Activated B cell treated with CpG ODN at 0.5 μM for 24 hours (primary cell): ENCODE measurements at regions not wholly inside any gene's neighbourhood (a gene's known extent, or its start where the extent isn't known, plus 50 kb on each side); places are given as distances from the start of the nearest gene placed in this dataset.

ENCODE experiments used
- ATAC-seq: fragments of 200-7000 bp; cut with Tn5 transposase; one replicate; pipeline ENCODE4 v1.10.0; 2021; ENCODE audit warnings: low read depth, mild to moderate bottlenecking, moderate library complexity
- CTCF ChIA-PET: fragments of 350-600 bp; sonication (Branson Sonifier 250); formaldehyde crosslinking; loops from one replicate; lab custom pipeline; 2021; ENCODE audit warnings: antibody characterized with exemption; lab: Charles Lee
- POLR2A ChIA-PET: fragments of 350-600 bp; sonication (Branson Sonifier 250); formaldehyde crosslinking; loops from one replicate; lab custom pipeline; 2021; ENCODE audit warnings: antibody characterized with exemption; lab: Charles Lee
- DNase-seq: peaks from one replicate; pipeline ENCODE4 v3.0.0; 2022
- H3K27ac Mint-ChIP-seq: one replicate; pipeline ENCODE4 v1.8.0; 2020; ENCODE audit warnings: mixed read lengths
- H3K27me3 Mint-ChIP-seq: one replicate; pipeline ENCODE4 v1.8.0; 2021; ENCODE audit warnings: mixed read lengths
- H3K36me3 Mint-ChIP-seq: one replicate; pipeline ENCODE4 v1.8.0; 2021; ENCODE audit warnings: low read depth, mixed read lengths
- H3K4me1 Mint-ChIP-seq: one replicate; pipeline ENCODE4 v1.8.0; 2021; ENCODE audit warnings: mixed read lengths
- H3K4me3 Mint-ChIP-seq: one replicate; pipeline ENCODE4 v1.8.0; 2020; ENCODE audit warnings: mild to moderate bottlenecking, mixed read lengths
- H3K9me3 Mint-ChIP-seq: one replicate; pipeline ENCODE4 v1.8.0; 2020; ENCODE audit warnings: mixed read lengths
- intact Hi-C: fragments of 100-400 bp; cut with micrococcal nuclease; formaldehyde crosslinking; loops from one replicate; pipeline ENCODE4 v1.15.1; 2024
- TF ChIP-seq, protein P1 (sequence below): fragments of 200-600 bp; IDR thresholded peaks from one replicate; pipeline ENCODE4 v1.8.0; 2022; ENCODE audit warnings: antibody characterized with exemption, mild to moderate bottlenecking

DNA sequence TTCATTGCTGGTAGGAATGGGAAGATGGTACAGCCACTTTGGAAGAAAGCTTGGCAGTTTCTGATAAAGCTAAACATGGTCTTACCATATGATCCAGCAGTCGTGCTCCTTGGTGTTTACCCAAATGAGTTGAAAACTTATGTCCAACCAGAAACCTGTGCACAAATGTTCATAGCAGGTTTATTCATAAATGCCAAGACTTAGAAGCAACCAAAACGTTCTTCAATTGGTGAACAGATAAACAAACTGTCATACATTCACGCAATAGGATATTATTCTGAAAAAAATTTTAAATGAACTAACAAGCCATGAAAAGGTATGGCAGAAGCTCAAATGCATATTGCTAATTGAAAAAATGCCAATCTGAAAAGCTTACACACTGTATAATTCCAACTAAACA is 117.1 kb downstream of the LINC00237 start:
- TF ChIP-seq, protein P1, sequence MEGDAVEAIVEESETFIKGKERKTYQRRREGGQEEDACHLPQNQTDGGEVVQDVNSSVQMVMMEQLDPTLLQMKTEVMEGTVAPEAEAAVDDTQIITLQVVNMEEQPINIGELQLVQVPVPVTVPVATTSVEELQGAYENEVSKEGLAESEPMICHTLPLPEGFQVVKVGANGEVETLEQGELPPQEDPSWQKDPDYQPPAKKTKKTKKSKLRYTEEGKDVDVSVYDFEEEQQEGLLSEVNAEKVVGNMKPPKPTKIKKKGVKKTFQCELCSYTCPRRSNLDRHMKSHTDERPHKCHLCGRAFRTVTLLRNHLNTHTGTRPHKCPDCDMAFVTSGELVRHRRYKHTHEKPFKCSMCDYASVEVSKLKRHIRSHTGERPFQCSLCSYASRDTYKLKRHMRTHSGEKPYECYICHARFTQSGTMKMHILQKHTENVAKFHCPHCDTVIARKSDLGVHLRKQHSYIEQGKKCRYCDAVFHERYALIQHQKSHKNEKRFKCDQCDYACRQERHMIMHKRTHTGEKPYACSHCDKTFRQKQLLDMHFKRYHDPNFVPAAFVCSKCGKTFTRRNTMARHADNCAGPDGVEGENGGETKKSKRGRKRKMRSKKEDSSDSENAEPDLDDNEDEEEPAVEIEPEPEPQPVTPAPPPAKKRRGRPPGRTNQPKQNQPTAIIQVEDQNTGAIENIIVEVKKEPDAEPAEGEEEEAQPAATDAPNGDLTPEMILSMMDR, result no peak
- no peaks in the 10 kb centered on the region for H3K36me3 Mint-ChIP-seq
- H3K4me3 Mint-ChIP-seq, result no peak overlapping the region
- DNase-seq, result no peak
- no peak for ATAC-seq
- no peaks in the 10 kb centered on the region for H3K9me3 Mint-ChIP-seq
- CTCF ChIA-PET, result no interaction called here
- no peaks in the 10 kb centered on the region for H3K4me1 Mint-ChIP-seq
- POLR2A ChIA-PET, result no interaction called here
- no peak overlapping the region for H3K27ac Mint-ChIP-seq
- H3K27me3 Mint-ChIP-seq, result peaks cover 8% of the 10 kb centered on the region
- intact Hi-C loops, result no loop called here

DNA sequence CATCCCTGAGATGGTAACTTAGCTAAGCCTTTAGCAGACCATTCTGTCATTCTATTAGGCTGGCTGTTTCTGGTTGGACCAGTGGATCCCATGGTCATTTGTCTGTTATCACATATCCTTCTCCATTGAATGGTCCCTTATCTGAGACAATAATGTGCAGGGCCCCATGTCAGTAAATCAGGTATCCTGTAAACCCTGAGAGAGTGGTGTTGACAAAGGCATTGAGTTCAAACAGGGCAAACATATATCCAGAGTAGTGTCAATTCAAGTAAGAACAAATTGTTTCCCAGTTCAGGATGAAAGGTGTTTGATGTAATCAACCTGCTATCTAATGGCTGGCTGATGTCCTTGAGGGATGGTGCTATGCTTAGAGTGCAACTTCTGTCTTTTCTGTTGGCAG is 126.2 kb downstream of the LINC00237 start:
- TF ChIP-seq, protein P1, result no peak
- Mint-ChIP-seq H3K4me3 (no peak overlapping the region), H3K36me3 (no peaks in the 10 kb centered on the region), H3K4me1 (no peaks in the 10 kb centered on the region), H3K27me3 (peaks cover 3% of the 10 kb centered on the region), H3K9me3 (peaks cover 9% of the 10 kb centered on the region), H3K27ac (no peak overlapping the region)
- ATAC-seq (no peak), DNase-seq (no peak)
- intact Hi-C loops, result no loop called here
- CTCF ChIA-PET, result no interaction called here
- POLR2A ChIA-PET, result no interaction called here

DNA sequence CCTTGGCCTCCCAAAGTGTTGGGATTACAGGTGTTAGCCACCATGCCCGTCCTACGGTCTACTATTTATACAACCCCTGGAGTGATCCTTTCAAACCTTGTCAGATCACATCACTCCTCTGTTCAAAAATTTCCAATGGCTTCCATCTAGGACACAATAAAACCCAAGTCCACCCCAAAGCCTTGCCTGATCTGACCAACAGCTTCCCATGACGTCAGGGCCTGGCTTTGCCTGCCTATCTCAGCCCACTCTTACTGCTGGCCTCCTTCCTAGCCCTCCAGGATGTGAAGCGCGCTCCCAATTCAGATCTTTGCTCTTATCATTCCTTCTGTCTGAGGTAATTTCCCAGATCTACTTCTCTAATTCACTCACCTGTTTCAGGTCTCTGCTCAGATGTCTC is 128.4 kb downstream of the LINC00237 start:
- ATAC-seq (no peak), DNase-seq (no peak)
- H3K27ac Mint-ChIP-seq, result no peak overlapping the region
- CTCF ChIA-PET, result no interaction called here
- H3K4me1 Mint-ChIP-seq, result no peaks in the 10 kb centered on the region
- peaks cover 3% of the 10 kb centered on the region for H3K27me3 Mint-ChIP-seq
- no peak overlapping the region for H3K4me3 Mint-ChIP-seq
- peaks cover 9% of the 10 kb centered on the region for H3K9me3 Mint-ChIP-seq
- intact Hi-C loops, result no loop called here
- TF ChIP-seq, protein P1, result no peak
- H3K36me3 Mint-ChIP-seq, result no peaks in the 10 kb centered on the region
- POLR2A ChIA-PET, result no interaction called here

DNA sequence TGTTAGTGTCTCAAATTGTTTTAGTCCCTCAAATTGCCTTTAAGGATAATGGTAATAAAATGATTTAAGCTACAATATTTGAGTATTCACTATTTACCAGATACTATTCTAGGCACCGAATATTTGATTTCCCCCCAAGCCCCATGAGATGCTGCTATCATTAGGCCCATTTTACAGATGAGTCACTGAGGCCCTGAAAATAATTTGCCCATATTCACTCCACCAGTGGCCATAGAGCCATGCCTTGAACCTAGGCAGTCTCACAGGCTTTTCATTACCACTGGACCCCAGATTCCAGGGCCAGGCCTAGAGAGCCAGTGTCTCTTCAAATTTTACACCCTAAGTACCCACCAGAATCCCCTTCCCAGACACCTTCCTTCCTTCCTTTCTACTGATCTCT is 133.7 kb downstream of the LINC00237 start:
- H3K9me3 Mint-ChIP-seq, result no peaks in the 10 kb centered on the region
- no peak overlapping the region for H3K27ac Mint-ChIP-seq
- intact Hi-C loops, result no loop called here
- no peaks in the 10 kb centered on the region for H3K36me3 Mint-ChIP-seq
- TF ChIP-seq, protein P1, result no peak
- CTCF ChIA-PET, result no interaction called here
- ATAC-seq (no peak), DNase-seq (no peak)
- POLR2A ChIA-PET, result no interaction called here
- no peak overlapping the region for H3K4me3 Mint-ChIP-seq
- H3K27me3 Mint-ChIP-seq, result peaks cover 3% of the 10 kb centered on the region
- no peaks in the 10 kb centered on the region for H3K4me1 Mint-ChIP-seq

DNA sequence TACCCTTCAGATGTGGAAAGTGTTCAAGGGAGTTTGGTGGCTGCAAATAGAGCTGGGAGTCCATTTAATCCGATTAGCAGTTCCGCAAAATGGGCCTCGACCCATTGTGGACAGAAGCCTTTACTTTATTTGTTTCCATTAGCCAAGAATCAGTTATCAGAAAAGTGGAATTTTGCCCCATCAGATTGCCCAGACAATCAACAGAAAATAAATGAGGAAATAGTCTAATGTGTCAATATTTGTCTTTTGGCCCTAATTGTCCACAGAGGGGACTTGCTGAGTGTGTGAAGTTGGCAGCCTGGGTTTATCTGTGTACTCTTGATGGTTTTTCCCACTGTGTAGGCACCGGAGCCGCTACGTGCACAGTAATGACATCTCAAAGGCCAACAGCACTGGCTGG is 134.3 kb downstream of the LINC00237 start:
- POLR2A ChIA-PET, result no interaction called here
- no peak overlapping the region for H3K4me3 Mint-ChIP-seq
- ATAC-seq, result no peak
- TF ChIP-seq, protein P1, result no peak
- no peaks in the 10 kb centered on the region for H3K4me1 Mint-ChIP-seq
- H3K27me3 Mint-ChIP-seq, result peaks cover 3% of the 10 kb centered on the region
- H3K36me3 Mint-ChIP-seq, result no peaks in the 10 kb centered on the region
- CTCF ChIA-PET, result no interaction called here
- H3K27ac Mint-ChIP-seq, result no peak overlapping the region
- intact Hi-C loops, result no loop called here
- no peak for DNase-seq
- H3K9me3 Mint-ChIP-seq, result no peaks in the 10 kb centered on the region
